DOHH2 (cell line): ENCODE measurements at regions not wholly inside any gene's neighbourhood (a gene's known extent, or its start where the extent isn't known, plus 50 kb on each side); places are given as distances from the start of the nearest gene placed in this dataset.

Source experiments
- CTCF ChIP-seq: fragments of 200-600 bp; sonication (generic); IDR thresholded peaks from one replicate; pipeline ENCODE4 v1.5.1; 2014; ENCODE audit warnings: antibody characterized with exemption, mild to moderate bottlenecking, low read depth, low read length; ENCODE audit not compliant: poor library complexity, severe bottlenecking
- EZH2phosphoT487 ChIP-seq: fragments of 200-600 bp; sonication (generic); IDR thresholded peaks from 2 replicates; pipeline ENCODE4 v1.6.1; 2017; ENCODE audit warnings: borderline replicate concordance, mild to moderate bottlenecking, antibody characterized with exemption, low read length, moderate library complexity, mixed read lengths

- TF ChIP-seq CTCF (no peak), EZH2phosphoT487 (no peak)
Observed at GRCh38 chr22:34620832-34621231, 445.1 kb upstream of the ISX start.
